GM11168 (cell line): ENCODE measurements at regions not wholly inside any gene's neighbourhood (a gene's known extent, or its start where the extent isn't known, plus 50 kb on each side); places are given as distances from the start of the nearest gene placed in this dataset.

Source experiments
- in situ Hi-C: fragments of 300-500 bp; cut with MboI; formaldehyde crosslinking; loops from one replicate; pipeline ENCODE4 v1.12.0; 2022; ENCODE audit warnings: low sequenced_read_pairs; ENCODE audit not compliant: unreplicated experiment

DNA sequence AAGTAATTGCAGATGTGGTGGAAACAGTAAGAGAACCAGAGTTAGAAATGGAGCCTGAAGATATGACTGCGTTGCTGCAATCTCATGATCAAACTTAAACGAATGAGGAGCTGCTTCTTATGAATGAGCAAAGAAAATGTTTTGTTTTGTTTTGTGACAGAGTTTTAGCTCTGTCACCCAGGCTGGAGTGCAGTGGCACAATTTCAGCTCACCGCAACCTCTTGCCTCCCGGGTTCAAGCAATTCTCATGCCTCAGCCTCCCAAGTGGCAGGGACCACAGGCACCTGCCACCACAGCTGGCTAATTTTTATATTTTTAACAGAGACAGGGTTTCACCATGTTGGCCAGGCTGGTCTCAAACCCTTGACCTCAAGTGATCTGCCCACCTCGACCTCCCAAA lies 53.3 kb upstream of the NFASC start:
- in situ Hi-C loops, result no loop called here

DNA sequence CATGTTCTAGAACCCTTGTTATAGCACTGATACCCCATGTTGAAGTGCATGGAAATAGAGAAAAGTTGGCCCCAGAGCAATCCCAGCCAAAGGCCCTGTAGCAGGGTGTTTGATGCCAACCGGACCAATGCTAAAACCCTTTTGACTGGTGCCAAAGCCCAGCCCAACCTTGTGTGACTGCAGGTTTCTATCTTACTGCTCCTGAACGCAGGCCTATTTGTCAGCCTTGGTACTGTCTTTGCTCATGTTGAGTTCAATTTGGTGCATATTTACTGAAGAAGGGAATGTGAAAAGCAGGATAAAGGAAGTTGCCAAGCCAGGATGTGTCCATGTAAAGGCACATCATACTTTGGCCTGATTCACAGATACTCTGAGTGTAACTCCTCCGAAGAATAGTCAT lies 51.7 kb upstream of the NFASC start:
- in situ Hi-C loops, result no loop called here

DNA sequence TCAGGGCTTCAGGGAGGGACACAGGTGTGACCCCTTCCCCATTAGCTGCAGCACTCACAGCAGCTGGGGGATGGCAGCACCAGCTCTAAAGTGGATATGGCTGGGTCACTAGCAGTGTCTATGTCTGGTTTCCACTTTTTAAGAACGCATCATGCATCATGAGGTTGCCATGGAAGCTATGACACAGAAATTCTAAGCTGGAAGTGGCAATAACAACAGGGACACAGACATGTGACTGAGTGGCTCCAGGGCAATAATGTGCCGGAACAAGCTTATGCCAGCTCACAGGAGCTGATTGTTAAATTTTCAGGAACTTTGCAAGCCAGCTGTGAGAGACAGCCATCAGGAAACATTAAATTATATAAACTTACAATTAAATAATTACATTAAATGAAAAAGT lies 51.2 kb upstream of the NFASC start:
- in situ Hi-C loops, result no loop called here
